Right lobe of liver (tissue), 6 donors: ENCODE measurements at regions not wholly inside any gene's neighbourhood (a gene's known extent, or its start where the extent isn't known, plus 50 kb on each side); places are given as distances from the start of the nearest gene placed in this dataset.

ENCODE experiments used
- ATAC-seq, 4 donors: fragments of 200-7000 bp; cut with Tn5 transposase; one replicate each; pipeline ENCODE4 v1.9.1; 2020; ENCODE audit warnings: mild to moderate bottlenecking in 4 of 4, moderate library complexity in 4 of 4
- DNase-seq, 3 donors: peaks; one replicate each; pipeline ENCODE4 v3.0.0-alpha.2; 2020
- H3K27ac ChIP-seq, 3 donors: fragments of 200-600 bp; one replicate each; pipeline ENCODE4 v1.8.0; 2022
- H3K27me3 ChIP-seq, 2 donors: fragments of 200-600 bp; one replicate each; pipeline ENCODE4 v1.8.0; 2022
- H3K36me3 ChIP-seq, 4 donors: fragments of 200-600 bp; sonication (generic) in 1 of 4; one replicate each; pipeline versions ENCODE4 v1.5.1 to v1.8.0; 2017 to 2022; ENCODE audit warnings: control low read depth in 1 of 4
- H3K4me1 ChIP-seq, 4 donors: fragments of 200-600 bp; sonication (generic) in 1 of 4; one replicate each; pipeline versions ENCODE4 v1.5.1 to v1.8.0; 2017 to 2022; ENCODE audit warnings: control low read depth in 1 of 4
- H3K4me3 ChIP-seq, 3 donors: fragments of 200-600 bp; one replicate each; pipeline ENCODE4 v1.8.0; 2022
- H3K9me3 ChIP-seq, 4 donors: fragments of 200-600 bp; sonication (generic) in 1 of 4; one replicate each; pipeline versions ENCODE4 v1.5.1 to v1.8.0; 2017 to 2022; ENCODE audit warnings: control low read depth in 1 of 4
- POLR2A ChIP-seq: fragments of 450-650 bp; IDR thresholded peaks from one replicate; pipeline ENCODE4 v1.6.1; 2017; ENCODE audit warnings: antibody characterized with exemption, mild to moderate bottlenecking
- WGBS: methylation state at CpG from one replicate; pipeline ENCODE4 v1.1.6; 2018; ENCODE audit warnings: low coverage, low lambda C conversion rate; ENCODE audit not compliant: insufficient coverage; ENCODE audit errors: missing lambda C conversion rate; 5-methylcytosine and 5-hydroxymethylcytosine counted together
- intact Hi-C, 2 donors: fragments of 100-400 bp; cut with DNase I; formaldehyde crosslinking; loops; one replicate each; pipeline versions ENCODE4 v1.11.2 to v1.14.1; 2022
- TF ChIP-seq, protein P1 (sequence below), 4 donors: fragments of 200-600 bp in 3 of 4; fragments of 450-650 bp in 1 of 4; IDR thresholded peaks; one replicate each; pipeline versions ENCODE4 v1.5.1 to v1.8.0; 2016 to 2022; ENCODE audit warnings: antibody characterized with exemption in 4 of 4, mild to moderate bottlenecking in 2 of 4
- donor health status: DM: no; HTN: yes; CAD: no.
- donor health status: DM: no; HTN: no; CAD: no.
- donor health status: DM: no; HTN: no; CAD: no.
- donor health status: DM: no; HTN: yes; CAD: no.
- donor health status: DM: no; HTN: yes; CAD: no.

DNA sequence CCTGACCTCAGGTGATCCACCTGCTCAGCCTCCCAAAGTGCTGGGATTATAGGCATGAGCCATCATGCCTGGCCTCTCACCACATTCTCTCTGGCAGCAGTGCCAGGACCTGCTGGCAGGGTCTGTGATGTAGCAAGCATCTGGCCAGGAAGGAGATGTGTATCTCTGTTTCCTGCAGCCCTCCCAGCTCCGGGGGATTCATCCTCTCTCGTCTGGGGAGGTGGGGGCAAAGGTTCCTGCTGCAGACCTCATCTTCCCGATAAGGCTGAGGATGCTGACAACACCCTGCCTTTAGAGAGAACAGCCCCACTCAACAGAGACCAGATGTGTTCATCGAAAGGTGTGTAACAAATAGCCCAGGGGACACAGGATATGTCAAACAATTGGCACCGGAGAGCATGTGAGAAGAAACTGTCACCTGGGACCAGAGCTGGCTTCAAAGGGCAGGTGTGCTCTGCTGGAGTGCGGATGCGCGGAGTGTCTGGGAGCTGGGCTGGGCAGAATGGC, 54.8 kb upstream of the SEC14L1 start:
- intact Hi-C loops, result no loop called here
- H3K4me3 ChIP-seq, result no peak overlapping the region
- 5% methylated on average over 8 of the region's 8 CpGs for WGBS
- ATAC-seq (no peak), DNase-seq (no peak)
- peaks cover 0 to 13% (median 0%) of the 10 kb centered on the region in 4 donors for H3K4me1 ChIP-seq
- no peak overlapping the region for H3K27ac ChIP-seq
- TF ChIP-seq, protein P1, sequence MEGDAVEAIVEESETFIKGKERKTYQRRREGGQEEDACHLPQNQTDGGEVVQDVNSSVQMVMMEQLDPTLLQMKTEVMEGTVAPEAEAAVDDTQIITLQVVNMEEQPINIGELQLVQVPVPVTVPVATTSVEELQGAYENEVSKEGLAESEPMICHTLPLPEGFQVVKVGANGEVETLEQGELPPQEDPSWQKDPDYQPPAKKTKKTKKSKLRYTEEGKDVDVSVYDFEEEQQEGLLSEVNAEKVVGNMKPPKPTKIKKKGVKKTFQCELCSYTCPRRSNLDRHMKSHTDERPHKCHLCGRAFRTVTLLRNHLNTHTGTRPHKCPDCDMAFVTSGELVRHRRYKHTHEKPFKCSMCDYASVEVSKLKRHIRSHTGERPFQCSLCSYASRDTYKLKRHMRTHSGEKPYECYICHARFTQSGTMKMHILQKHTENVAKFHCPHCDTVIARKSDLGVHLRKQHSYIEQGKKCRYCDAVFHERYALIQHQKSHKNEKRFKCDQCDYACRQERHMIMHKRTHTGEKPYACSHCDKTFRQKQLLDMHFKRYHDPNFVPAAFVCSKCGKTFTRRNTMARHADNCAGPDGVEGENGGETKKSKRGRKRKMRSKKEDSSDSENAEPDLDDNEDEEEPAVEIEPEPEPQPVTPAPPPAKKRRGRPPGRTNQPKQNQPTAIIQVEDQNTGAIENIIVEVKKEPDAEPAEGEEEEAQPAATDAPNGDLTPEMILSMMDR (IDR thresholded peaks at IDR 0.05), result no peak
- TF ChIP-seq POLR2A, result no peak
- no peaks in the 10 kb centered on the region for H3K9me3 ChIP-seq
- no peaks in the 10 kb centered on the region for H3K27me3 ChIP-seq
- H3K36me3 ChIP-seq, result peaks cover 0 to 4% (median 0%) of the 10 kb centered on the region in 4 donors

DNA sequence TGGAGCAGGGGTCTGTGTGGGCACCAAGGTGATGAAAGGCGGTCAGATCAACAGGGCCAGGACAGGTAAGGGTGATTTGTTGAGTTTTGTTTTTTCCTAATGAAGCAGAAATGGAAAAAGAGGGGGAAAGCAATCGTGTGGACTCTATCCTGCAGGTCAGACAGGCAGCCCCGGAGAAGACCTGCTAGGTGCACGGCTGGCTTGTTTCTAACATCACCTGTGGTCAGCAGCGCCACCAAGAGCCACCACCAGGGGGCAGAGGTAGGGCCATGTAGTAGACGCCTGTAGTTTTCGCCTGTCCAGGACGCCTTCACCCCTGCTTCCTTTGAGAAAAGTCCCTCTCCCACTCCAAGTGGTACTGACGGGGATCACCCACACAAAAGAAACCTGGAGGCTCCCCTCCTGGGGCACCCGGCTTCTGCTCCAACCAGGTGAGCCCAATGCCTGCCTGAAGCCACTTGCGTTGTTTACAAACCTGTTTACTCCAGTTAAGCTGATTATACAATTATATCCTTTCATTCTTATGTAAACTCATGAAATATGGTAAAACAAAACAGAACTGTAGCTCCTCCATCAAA, 54.2 kb upstream of the SEC14L1 start:
- H3K27me3 ChIP-seq, result no peaks in the 10 kb centered on the region
- intact Hi-C loops, result no loop called here
- peaks cover 0 to 13% (median 0%) of the 10 kb centered on the region in 4 donors for H3K4me1 ChIP-seq
- WGBS, result 8% methylated on average over 5 of the region's 11 CpGs
- TF ChIP-seq, protein P1 (IDR thresholded peaks at IDR 0.05), result peak; percentile 89 to 95 (median 91)
- no peak for TF ChIP-seq POLR2A
- DNase-seq (peak; percentile 89 to 91 (median 89)), ATAC-seq (peak; percentile 78 to 90 (median 86))
- no peaks in the 10 kb centered on the region for H3K9me3 ChIP-seq
- H3K27ac ChIP-seq, result no peak overlapping the region
- no peak overlapping the region for H3K4me3 ChIP-seq
- peaks cover 0 to 4% (median 2%) of the 10 kb centered on the region in 4 donors for H3K36me3 ChIP-seq

DNA sequence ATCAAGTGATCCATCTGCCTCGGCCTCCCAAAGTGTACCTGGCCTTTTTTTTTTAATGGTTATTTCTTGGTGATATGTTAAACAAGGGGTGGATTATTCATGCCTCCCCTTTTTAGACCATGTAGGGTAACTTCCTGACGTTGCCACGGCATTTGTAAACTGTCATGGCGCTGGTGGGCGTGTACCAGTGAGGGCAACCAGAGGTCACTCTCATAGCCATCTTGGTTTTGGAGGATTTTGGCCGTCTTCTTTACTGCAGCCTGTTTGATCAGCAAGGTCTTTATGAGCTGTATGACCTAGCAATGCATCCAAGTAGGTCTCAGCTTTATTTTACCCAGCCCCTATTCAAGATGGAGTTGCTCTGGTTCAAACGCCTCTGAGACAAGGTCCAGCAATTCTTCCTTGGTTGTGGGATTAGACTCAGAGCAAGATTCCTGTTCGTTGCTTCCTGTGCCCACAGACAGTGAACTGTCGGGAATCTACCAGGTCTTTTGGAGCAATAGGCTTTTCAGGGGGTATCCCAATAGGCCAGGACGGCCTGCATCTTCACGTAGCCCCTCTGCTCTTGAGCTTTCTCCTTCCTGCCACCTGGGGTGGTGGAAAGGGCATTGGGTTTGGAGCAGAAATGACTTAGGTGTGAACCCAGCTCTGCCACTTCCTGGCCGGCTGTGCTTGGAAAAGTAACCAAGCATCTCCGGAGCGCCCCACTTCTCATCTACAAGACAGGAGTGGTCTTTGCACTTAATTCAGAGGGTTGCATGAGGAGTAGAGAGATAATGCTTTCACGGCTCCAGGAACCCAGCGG, 52.9 kb upstream of the SEC14L1 start:
- WGBS, result 49% methylated on average over 10 of the region's 16 CpGs
- peak overlapping the region; percentile 69 to 99 (median 95) for H3K4me3 ChIP-seq
- H3K27ac ChIP-seq, result peak overlapping the region; percentile 64 to 71 (median 71)
- no peaks in the 10 kb centered on the region for H3K9me3 ChIP-seq
- intact Hi-C loops, result no loop called here
- peaks cover 0 to 15% (median 9%) of the 10 kb centered on the region in 4 donors for H3K36me3 ChIP-seq
- no peak for TF ChIP-seq POLR2A
- TF ChIP-seq, protein P1 (IDR thresholded peaks at IDR 0.05), result no peak
- peaks cover 0 to 13% (median 0%) of the 10 kb centered on the region in 4 donors for H3K4me1 ChIP-seq
- ATAC-seq (no peak), DNase-seq (no peak)
- no peaks in the 10 kb centered on the region for H3K27me3 ChIP-seq

DNA sequence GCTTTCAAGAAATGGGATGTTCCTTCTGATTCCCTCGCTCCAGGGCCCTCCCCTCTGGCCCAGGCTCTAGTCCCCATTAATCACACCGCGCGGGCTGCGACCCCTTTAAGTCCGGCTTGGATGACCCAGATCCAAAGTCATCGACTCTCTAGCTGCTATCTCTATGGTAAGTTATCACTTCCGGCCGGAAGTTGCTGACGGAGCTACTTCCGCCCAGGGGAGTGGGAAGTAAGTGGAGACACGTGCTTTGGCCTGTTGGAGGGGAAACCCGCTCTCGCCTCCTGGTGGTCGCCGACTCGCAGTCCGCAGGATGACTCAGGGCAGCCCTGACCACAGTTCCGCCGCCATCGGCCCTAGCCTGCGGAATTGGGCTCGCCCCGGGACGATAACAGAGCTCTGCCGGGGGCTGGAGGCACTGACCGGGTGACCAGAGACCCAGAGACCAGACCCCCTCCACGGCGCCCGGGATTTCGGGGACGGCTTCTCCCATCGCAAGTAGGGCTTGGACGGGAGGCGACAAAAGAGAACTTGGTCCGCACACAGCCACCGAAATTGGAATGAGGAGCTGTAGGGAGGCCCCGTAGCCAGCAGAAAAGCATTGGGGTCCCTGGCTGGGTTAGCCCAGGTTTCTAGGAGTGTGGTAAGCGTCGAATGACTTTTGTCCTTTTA, 52.2 kb upstream of the SEC14L1 start:
- peaks cover 0 to 13% (median 0%) of the 10 kb centered on the region in 4 donors for H3K4me1 ChIP-seq
- intact Hi-C loops, result no loop called here
- WGBS, result 0% methylated on average over 9 of the region's 40 CpGs

More for the DNA sequence above, 52.2 kb upstream of the SEC14L1 start:
- Histone ChIP-seq H3K36me3 (peaks cover 0 to 22% (median 15%) of the 10 kb centered on the region in 4 donors), H3K9me3 (no peaks in the 10 kb centered on the region), H3K27ac (peak overlapping the region; percentile 64 to 71 (median 71)), H3K4me3 (peak overlapping the region; percentile 69 to 99 (median 95)), H3K27me3 (no peaks in the 10 kb centered on the region)
- ATAC-seq (peak; percentile 87 to 92 (median 90)), DNase-seq (peak; percentile 89)
- peak; percentile 80 for TF ChIP-seq POLR2A
- TF ChIP-seq, protein P1 (IDR thresholded peaks at IDR 0.05), result peak; percentile 47 to 60 (median 54)
